HFF-Myc (cell line): ENCODE measurements at regions not wholly inside any gene's neighbourhood (a gene's known extent, or its start where the extent isn't known, plus 50 kb on each side); places are given as distances from the start of the nearest gene placed in this dataset.

Experiments
- DNase-seq: peaks from one replicate; pipeline ENCODE4 v3.0.0-alpha.2; 2011; ENCODE audit warnings: low read depth; ENCODE audit errors: extremely low read depth
- H3K4me3 ChIP-seq: replicated peaks from 2 replicates; pipeline ENCODE4 v1.5.1; 2011; ENCODE audit warnings: low read depth, mild to moderate bottlenecking, control low read depth, low read length
- CTCF ChIP-seq: IDR thresholded peaks from 2 replicates; pipeline ENCODE4 v1.5.1; 2012; ENCODE audit warnings: mild to moderate bottlenecking, low read depth, low read length, control low read depth; ENCODE audit errors: missing control alignments

- no peak overlapping the region for H3K4me3 ChIP-seq
- no peak for DNase-seq
- no peak for TF ChIP-seq CTCF
These were observed 695.1 kb downstream of the MATN1 start for GRCh38 chr1:30028283-30028682.

GRCh38 chr1:30027247-30027646, 696.1 kb downstream of the MATN1 start:
- H3K4me3 ChIP-seq, result no peak overlapping the region
- no peak for TF ChIP-seq CTCF
- DNase-seq, result no peak

GRCh38 chr1:30024411-30025195, 698.8 kb downstream of the MATN1 start:
- DNase-seq, result no peak
- no peak for TF ChIP-seq CTCF
- H3K4me3 ChIP-seq, result no peak overlapping the region

- H3K4me3 ChIP-seq, result no peak overlapping the region
- TF ChIP-seq CTCF, result no peak
- DNase-seq, result no peak
These were observed 699.9 kb downstream of the MATN1 start for GRCh38 chr1:30023339-30024022.

- no peak for DNase-seq
- no peak for TF ChIP-seq CTCF
- no peak overlapping the region for H3K4me3 ChIP-seq
These were observed 709.4 kb downstream of the MATN1 start for GRCh38 chr1:30014031-30014430.

GRCh38 chr1:30012455-30013440, 710.6 kb downstream of the MATN1 start:
- H3K4me3 ChIP-seq, result no peak overlapping the region
- no peak for DNase-seq
- no peak for TF ChIP-seq CTCF
